Activated CD8-positive, alpha-beta memory T cell treated with anti-CD3 and anti-CD28 coated beads for 24 hours (primary cell): ENCODE measurements at regions not wholly inside any gene's neighbourhood (a gene's known extent, or its start where the extent isn't known, plus 50 kb on each side); places are given as distances from the start of the nearest gene placed in this dataset.
"Not testable (repeated sequence)": the region's sequence is repeated elsewhere in the genome, so short reads cannot be mapped to it uniquely, and the experiment has no call there.

Experiments
- DNase-seq: peaks from one replicate; pipeline ENCODE4 v3.0.0-alpha.2; 2020

DNA sequence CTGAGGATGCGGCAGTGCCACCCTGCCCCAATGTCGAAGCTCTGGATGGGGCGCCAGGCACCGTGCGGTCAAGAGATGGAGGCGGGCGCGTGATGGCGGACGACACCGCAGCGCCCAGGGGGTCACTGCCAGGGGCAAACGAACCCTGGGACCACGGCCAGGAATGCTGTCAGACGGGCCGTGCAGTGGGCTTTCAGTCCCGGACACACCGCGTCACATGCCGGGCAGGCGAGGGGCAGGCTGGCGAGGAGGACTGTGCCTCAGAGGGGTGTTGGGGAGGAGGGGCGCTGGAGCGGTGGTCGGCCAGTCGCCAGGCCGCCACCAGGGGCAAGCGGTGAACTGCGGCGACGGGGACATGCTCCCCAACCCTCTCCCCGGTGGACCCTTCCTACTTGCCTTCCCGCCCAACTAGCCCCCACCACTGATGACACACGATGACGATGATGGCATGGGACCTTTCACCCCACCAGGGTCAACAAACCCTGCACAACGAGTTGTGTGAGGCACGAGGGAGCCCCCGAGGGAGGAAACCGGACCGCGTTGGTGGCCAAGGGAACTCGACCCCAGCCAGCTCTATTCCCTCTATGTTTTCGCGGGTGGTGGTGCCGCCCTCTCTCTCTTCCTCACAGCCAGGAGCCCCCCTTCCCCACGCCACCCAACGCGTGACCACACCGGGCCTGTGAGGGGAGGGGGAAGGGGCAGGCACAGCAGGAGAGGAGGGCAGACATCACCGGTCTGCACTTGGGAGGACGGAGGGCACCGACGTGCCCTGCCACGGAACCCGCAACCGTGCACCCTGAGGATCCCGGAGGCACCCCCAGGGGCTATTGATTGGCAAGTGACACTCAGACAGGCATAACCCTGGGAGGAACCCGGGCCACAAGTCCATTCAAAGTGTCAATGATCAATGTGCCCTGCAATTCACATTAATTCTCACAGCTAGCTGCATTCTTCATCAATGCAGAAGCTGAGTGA, 1960.9 kb upstream of the DEFB115 start:
- DNase-seq, result no peak

DNA sequence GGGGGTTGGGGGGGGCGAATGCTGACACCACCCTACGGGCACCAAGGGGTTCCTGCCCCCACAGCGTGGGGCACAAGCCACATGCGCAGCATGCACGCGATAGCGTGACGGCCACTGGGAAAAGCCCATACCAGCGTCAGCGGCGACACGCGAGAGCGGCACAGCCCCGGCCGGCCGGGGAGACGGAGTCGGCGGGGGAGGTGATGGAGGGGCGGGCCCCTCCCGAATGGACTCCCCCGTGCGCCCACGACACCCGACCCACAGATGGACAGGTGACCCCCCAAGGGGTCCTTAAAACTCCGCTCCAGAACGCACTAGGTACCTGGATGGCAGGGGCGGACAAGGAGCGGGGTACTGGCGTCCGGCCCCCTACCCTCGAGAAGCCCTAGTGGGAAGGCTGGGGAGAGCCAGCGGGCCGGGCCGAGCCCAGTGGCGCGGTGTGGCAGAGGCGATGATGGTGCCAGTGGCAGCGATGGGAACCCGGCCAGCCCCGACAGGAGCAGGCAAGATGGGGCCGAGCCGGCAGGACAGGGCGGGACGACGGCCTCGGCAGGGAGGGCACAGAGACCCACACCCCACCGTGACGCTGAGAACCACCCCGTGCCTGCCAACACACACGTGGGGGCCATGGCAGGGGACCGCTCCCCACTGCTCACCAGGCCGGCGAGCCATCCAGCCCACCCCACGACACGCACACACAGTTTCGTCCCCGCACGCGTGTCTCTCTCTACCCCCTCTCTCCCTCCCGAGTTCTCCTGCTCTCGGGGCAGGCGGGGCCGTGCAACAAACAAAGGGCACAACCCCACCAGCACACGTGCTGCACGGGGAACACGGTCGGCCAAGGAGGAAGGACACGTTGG, 1959.8 kb upstream of the DEFB115 start:
- DNase-seq, result no peak

DNA sequence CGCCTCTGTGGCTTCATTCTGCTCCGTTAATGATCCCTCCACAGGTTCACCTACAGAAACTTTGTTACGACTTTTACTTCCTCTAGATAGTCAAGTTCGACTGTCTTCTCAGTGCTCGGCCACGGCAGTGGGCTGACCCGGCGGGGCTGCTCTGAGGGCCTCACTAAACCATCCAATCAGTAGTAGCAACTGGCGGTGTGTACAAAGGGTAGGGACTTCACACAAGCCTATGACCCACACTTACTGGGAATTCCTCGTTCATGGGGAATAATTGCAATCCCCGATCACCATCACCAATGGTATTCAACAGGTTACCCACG, 1959.2 kb upstream of the DEFB115 start:
- DNase-seq, result no peak

DNA sequence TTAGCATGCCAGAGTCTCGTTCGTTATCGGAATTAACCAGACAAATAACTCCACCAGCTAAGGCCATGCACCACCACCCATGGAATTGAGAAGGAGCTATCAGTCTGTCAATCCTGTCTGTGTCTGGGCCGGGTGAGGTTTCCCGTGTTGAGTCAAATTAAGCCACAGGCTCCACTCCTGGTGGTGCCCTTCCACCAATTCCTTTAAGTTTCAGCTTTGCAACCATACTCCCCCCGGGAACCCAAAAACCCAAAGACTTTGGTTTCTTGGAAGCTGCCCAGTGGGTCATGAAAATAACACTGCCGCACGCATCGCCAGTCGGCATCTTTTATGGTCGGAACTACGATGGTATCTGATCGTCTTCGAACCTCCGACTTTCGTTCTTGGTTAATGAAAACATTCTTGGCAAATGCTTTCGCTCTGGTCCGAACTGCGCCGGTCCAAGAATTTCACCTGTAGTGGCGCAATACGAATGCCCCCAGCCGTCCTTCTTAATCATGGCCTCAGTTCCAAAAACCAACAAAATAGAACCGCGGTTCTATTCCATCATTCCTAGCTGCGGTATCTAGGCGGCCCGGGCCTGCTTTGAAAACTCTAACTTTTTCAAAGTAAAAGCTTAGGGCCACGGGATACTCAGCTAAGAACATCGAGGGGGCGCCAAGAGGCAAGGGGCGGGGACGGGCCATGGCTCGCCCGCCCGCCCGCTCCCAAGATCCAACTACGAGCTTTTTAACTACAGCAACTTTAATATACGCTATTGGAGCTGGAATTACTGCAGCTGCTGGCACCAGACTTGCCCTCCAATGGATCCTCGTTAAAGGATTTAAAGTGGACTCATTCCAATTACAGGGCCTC, 1958.5 kb upstream of the DEFB115 start:
- no peak for DNase-seq

DNA sequence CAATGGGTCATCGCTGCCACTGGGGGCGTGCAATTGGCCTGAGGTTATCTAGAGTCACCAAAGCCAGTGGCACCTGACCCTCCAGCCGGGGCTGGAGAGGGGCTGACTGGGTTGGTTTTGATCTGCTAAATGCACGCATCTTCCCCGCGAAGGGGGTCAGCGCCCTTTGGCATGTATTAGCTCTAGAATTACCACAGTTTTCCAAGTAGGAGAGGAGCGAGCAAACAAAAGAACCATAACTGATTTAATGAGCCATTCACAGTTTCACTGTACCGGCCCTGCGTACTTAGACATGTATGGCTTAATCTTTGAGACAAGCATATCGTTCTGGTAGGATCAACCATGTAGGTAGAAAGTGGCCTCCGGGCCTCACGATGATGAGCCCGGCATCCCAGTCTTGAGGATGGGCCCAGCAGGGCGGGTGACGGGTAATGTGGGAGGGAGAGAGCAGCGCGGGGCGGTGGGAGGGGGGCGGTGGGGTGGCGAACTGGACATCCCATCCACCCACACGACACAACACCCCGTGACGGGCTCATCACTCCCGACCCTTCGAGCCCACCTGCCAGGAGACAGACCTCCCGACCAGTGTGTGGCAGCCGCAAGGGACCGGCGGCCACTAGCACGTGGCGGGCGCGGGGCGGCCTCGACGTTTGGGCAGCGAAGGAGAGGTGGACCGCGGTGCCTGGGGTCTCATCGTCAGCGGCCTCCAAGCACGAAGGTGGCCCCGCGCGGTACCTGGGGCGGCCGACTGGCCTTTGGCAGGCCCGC, 1957.5 kb upstream of the DEFB115 start:
- DNase-seq, result no peak

DNA sequence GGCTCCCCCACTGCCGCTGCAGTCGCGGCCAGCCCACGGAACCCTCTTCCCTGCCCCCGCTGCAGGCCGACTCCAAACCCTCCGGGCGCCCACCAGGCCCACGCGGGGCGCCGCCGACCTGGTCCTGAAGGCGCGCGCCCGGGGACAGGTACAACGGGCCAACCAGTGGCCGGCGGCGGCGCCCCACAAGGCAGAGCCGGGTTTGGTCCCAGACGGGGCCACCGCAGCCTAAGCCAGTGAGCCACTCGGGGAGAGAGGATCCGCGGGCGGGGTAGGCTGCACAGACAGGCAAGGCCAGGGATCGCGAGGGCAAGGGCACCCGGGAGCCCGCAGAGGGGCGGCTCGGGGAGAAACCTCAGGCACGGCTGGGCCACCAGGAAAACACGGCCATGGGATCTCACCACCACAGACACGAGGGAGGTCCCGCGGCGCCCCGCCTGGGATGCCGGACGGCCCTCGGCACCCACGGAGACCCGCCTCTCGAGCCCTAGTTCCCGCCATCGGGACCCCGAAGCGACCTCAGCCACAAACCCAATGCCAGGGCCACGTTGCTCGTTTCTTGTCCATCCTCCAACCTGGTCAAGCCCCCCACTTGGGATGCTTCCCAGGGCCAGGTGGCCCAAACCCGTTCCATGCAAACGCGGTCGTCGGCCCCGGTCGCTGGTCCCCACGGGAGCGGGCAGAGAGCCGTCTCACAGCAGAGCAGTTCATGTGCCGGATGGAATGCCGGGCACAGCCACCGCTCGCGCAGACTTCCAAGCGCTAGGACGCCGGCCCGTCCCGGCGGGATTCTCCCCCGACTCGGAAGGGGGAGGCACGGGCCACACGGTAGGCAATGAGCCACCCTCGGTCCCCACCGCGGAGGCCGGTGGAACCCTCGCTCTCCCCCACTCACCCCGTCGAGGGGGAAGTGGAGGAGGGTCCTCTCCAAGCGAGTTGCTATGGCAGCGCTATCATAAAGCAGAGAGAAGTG, 1956.6 kb upstream of the DEFB115 start:
- no peak for DNase-seq

DNA sequence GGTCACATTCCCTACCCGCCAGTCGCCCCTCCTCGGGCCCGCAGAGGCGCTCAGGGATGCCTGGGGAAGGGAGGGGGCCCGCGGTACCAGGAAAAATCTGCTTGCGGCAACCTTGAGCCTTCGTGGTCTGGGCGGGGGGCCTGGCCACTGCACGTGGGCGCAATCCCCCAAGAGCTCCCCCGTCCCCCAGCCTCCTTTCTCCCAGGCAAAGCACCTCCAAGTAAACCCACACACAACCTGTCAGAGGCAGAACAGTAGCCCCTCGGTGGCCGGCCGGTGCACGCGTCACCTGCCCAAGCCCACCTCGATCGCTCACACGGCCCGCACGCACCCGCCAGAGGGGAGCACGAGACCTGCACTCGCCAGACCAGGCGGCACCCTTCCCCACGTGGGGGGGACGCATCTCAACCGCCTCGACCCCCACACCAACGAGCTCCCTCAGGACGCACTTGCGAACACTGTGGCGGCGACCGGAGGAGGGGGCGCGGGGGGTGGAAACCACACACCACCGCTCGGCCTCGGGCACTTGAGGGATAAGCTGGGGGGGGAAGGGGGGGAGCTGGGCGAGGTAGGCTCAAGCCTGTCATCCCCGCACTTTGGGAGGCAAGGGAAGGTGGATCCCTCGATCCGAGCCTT, 1955.7 kb upstream of the DEFB115 start:
- no peak for DNase-seq

DNA sequence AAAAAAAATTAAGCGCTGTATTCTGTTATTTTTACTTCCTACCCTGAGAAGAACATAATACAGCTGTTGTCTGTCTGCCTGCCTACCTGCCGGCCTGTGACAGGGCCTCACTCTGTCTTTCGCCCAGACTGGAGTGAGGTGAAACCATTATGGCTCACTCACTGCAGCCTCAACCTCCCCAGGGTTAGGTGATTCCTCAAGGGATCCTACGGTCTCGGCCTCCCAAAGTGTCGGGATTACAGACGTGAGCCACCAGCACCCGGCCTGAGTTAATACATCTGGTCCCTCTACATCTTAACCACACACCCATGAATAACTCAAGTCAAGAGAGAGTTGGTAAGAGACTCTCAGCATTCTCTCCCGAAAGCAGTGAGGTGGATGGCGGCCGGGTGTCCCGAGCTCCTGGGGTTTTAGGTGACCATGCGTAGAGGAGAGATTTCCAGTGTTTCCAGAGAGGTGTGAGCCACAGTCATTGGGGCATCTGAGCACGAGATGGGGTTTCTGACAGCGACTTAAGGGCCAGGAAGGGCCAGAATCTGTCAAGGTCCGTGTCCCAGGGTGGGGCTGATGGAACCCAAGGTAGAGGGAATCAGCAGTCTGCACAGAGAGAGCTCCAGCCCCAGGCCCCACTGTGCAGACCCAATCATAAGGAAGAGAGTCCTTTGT, 1954.4 kb upstream of the DEFB115 start:
- no peak for DNase-seq

DNA sequence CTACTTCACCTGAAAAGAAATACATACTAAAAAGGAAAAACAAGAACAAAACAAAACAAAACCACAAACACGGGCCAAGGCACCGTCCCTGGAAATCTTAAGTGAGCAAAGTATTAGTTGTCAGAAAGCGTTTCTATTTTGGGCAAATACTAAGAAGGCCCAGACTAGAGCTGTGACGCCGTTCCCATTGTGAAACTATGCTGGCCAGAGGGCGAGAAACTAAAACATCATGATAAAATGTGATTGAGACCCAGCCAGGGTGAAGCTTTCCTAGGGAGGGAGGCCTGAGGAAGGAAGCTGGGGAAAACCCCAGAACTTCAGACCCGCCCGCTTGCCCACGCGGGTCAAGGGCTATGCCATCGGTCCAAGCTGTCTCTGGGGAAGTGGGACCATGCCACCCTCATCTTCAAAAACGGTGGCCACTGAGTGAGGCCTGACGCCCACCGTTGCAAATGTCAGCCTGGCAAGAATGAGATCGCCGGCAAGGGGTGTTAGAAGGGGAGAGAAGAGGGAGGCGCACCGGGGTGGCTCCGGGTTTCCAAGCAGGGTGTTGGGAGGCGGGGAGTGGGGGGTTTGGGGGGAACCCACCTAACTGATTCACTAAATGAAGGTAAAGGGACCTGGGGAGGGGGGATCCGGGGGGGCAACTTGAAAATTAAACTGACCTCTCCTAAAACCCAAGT, 1950.9 kb upstream of the DEFB115 start:
- DNase-seq, result no peak

DNA sequence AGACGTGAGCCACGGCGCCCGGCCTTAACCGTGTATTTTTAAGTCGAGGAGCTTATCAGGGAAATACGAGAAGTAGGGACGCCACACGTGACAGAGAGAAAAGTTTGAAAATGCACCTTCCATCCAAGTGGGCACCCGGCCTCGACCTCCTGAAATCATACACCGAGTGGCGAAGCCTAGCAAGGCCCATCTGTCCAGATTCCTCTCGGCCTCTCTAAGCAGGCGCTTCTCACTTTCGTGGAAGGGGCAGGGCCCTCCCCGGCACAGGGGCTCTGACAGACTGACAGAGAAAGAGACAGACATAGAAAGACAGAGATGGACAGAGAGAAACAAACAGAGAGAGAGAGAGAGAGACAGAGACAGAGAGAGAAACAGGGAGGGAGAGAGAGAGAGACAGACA, 1950.0 kb upstream of the DEFB115 start:
- DNase-seq, result not testable (repeated sequence)

DNA sequence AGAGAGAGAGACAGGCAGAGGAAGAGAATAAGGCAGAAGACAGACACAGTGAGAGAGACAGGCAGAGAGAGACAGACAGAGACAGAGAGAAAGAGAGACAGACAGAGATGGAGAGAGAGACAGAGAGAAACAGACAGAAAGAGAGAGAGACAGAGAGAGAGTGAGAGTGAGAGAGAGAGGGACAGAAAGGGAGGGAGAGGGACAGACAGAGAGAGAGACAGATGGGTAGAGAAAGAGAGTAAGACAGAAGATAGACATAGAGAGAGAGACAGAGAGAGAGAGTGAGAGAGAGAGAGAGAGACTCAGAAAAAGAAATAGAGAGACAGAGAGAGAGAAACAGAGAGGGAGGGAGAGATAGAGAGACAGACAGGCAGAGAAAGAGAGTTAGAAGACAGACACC, 1948.5 kb upstream of the DEFB115 start:
- DNase-seq, result not testable (repeated sequence)

DNA sequence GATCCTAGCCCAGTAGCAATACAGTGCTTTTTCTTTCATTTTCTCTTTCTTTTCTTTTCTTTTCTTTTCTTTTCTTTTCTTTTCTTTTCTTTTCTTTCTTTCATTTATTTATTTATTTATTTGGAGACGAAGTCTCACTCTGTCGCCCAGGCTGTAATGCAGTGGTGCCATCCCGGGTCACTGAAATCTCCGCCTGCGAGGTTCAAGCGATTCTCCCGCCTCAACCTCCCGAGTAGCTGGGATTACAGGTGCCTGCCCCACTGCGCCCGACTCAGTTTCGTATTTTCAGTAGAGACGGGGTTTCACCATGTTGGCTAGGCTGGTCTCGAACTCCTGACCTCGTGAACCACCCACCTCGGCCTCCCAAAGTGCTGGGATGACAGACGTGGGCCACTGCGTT, 1948.0 kb upstream of the DEFB115 start:
- DNase-seq, result not testable (repeated sequence)

DNA sequence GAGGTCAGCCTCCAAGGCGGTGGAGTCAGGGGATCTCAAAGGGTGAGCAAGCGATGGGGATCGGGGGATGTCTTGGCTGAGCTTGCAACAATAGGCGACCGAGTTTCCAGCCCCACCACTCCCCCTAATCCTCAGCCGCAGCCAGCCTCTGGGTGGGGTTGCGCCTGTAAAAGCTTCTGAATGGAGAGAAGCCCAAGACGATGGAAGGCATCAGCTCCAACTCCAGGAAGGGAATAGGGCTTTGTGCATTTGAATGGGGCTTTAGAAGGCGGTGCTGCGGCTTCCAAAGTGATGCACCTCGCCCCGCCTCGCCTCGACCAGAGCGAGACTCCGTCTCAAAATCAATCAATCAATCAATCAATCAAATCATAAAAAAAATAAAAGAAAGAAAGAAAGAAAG, 1946.4 kb upstream of the DEFB115 start:
- DNase-seq, result not testable (repeated sequence)

DNA sequence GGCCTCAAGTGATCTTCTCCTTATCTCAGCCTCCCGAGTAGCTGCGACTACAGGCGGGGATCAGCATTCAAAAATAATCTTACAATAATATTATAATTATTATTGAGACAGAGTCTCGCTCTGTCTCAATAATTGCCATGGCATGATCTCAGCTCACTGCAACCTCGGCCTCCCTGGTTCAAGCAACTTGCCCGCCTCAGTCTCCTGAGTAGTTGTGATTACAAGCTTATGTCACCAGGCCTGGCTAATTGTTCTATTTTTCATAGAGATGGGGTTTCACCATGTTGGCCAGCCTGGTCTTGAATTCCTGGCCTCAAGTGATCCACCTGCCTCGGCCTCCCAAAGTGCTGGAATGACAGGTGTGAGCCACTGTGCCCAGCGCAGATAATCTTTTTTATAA, 1944.8 kb upstream of the DEFB115 start:
- DNase-seq, result not testable (repeated sequence)

DNA sequence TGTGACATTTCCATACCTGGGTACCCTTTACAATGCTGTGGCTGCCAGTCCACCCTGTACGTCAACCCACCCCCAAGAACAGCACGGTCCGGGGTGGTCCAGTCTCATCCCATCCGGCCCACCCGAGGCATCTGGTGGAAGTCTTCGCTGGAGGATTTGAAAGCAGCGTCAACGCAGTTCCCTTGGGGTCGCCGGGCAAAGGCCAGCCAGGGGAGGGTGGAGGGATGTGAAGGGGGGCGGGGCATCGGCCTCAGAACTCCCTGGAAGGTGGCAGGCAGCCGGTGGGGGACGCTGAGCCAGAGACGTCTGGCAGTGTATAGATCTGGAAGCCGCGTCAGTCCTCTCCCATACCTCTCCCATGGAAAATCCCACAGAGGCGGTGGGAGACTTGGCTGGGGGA, 1944.0 kb upstream of the DEFB115 start:
- no peak for DNase-seq

DNA sequence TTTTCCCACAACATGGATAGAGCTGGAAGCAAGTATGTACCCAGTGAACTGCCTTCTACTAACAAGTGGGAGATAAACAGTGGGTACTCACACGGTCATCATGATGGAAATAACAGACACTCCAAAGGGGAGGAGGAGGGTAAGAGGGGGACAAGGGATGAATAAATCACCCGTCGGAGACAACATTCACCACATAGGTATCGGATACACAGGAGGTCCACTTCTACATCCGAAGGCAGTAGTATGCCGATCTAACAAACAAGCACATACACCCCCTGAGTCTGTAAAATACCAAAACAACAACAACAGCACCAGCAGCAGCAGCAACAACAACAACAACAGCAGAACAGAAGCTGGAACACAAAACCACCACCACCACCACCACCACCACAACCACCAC, 1943.2 kb upstream of the DEFB115 start:
- no peak for DNase-seq

DNA sequence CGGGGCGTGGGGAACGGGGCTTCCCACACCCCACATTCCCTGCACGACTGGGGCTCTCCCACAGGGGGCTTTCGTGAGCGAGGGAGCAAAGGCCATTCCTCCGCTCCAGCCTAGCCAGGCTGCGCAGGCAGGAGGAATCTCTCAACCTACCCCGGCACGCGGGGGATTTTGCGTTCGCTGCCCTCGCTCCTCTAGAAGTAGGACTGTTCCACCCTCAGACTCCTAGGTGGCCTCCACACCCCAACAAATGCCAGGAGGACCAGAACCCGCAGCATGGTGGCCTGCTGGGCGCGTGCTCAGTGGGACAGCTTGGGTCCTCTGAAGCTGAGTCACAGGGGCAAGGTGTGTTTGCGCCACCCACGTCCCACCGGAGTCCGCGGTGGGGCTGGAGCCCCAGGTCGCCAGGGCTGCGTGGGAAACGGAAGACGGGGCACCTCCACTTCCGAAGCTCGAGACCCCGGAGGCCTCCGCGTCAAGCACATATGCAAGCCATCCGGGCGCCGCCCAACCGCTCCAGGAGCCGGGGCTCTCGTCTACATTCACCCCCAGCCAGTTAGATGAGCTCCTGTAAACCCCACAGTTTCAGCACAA, 1938.5 kb upstream of the DEFB115 start:
- no peak for DNase-seq

DNA sequence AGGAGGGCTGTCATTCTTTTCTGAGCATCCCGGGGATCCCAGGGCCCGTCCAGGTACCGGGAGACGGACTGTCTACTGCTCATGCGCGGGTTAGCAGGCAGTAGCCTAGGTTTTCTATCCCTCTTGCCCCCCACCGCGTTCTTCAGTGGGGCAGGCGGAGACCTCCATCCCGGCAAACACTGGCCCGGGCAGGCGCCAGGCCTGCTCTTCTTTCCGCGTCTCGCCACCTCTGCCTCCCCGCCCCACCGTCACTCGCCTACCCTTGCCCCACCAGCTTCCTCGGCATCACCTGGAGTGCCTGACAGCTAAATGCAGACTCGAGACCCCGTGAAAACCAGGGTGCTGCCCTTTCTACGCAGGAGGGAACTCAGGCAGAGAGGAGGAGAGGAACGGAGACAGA, 1937.7 kb upstream of the DEFB115 start:
- no peak for DNase-seq
